Brain microvascular endothelial cell (primary cell): ENCODE measurements at regions not wholly inside any gene's neighbourhood (a gene's known extent, or its start where the extent isn't known, plus 50 kb on each side); places are given as distances from the start of the nearest gene placed in this dataset.

ENCODE experiments used
- DNase-seq: peaks from one replicate; pipeline ENCODE4 v3.0.0-alpha.2; 2020
- H3K27ac ChIP-seq: fragments of 250-450 bp; sonication (Bioruptor Pico); 2 replicates; pipeline ENCODE4 v1.5.1; 2020; ENCODE audit warnings: mild to moderate bottlenecking, moderate library complexity
- H3K27me3 ChIP-seq: fragments of 250-450 bp; sonication (Bioruptor Pico); replicated peaks from 2 replicates; pipeline ENCODE4 v1.5.1; 2020; ENCODE audit warnings: mild to moderate bottlenecking
- H3K36me3 ChIP-seq: fragments of 250-450 bp; sonication (Bioruptor Pico); replicated peaks from 2 replicates; pipeline ENCODE4 v1.5.1; 2020; ENCODE audit warnings: mild to moderate bottlenecking
- H3K4me3 ChIP-seq: 2 replicates; pipeline ENCODE4 v1.5.1; 2011; ENCODE audit warnings: low read depth, mild to moderate bottlenecking, control low read depth, low read length, moderate library complexity
- in situ Hi-C: cut with HindIII; loops from 2 replicates; pipeline ENCODE4 v1.10.0; 2017; ENCODE audit warnings: low sequenced_read_pairs, low pct_ligation_motif_present
- TF ChIP-seq, protein P1 (sequence below): IDR thresholded peaks from 2 replicates; pipeline ENCODE4 v1.5.1; 2011; ENCODE audit warnings: low read depth, mild to moderate bottlenecking, moderate library complexity, low read length, control low read depth, inconsistent platforms; ENCODE audit errors: missing control alignments

DNA sequence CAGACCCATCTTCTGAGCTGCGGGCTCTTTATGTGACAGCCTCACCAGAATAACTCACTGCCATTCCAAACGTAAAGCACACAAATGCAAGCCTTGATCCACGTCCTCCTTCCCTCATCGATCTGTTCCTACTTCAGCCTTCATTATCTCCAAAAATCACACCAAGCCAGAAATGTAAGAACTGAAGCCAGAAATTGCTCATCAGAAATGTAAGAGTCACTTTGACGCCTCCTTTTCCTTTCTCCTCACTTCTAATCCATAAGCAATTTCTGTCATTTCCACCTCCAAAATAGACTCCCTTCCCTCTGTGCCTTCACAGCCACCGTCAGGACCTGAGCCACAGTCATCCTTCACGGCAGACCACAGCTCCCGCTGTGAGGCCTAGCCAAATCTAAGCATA lies 387.3 kb upstream of the B3GAT1 start:
- Histone ChIP-seq H3K36me3 (no peaks in the 10 kb centered on the region), H3K4me3 (no peak overlapping the region), H3K27ac (no peak overlapping the region), H3K27me3 (no peaks in the 10 kb centered on the region)
- DNase-seq, result no peak
- TF ChIP-seq, protein P1, sequence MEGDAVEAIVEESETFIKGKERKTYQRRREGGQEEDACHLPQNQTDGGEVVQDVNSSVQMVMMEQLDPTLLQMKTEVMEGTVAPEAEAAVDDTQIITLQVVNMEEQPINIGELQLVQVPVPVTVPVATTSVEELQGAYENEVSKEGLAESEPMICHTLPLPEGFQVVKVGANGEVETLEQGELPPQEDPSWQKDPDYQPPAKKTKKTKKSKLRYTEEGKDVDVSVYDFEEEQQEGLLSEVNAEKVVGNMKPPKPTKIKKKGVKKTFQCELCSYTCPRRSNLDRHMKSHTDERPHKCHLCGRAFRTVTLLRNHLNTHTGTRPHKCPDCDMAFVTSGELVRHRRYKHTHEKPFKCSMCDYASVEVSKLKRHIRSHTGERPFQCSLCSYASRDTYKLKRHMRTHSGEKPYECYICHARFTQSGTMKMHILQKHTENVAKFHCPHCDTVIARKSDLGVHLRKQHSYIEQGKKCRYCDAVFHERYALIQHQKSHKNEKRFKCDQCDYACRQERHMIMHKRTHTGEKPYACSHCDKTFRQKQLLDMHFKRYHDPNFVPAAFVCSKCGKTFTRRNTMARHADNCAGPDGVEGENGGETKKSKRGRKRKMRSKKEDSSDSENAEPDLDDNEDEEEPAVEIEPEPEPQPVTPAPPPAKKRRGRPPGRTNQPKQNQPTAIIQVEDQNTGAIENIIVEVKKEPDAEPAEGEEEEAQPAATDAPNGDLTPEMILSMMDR, result no peak
- in situ Hi-C loops, result no loop called here

DNA sequence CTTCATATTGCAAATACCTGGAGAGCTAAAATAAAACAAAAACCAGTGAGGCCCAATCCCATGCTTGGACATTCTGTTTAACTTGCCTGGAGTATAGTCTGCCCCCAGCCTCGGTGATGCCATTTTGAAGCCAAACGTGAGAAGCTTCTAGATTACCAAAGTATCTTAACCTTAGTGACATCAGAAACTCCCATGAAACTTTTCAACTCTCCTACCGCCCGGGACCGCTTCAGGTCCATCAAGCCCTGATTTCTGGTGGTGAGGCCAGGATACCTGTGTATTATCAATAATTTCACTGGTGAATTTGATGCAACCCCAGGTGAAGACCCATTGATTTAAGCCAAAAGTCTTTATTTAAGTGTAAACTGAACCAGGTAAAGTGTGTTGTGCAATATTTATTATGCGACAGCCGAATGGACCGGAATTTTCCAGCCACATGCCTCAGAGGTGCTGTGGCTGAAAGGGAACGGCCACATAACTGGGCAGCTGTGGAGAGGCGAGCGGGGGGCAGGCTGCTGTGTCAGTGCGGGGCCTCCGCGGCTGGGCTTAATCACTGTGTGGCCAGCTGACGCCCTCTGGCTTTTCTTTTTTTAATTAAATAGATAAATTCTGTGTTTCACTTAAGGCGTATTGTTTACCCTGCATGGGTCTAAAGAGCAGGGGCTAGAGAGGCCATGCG lies 385.5 kb upstream of the B3GAT1 start:
- TF ChIP-seq, protein P1, result no peak
- in situ Hi-C loops, result no loop called here

GRCh38 chr11:134795017-134795416 lies 383.0 kb upstream of the B3GAT1 start:
- TF ChIP-seq, protein P1, result no peak
- H3K4me3 ChIP-seq, result no peak overlapping the region
- in situ Hi-C loops, result no loop called here
- no peak for DNase-seq
- H3K36me3 ChIP-seq, result no peaks in the 10 kb centered on the region
- H3K27ac ChIP-seq, result no peak overlapping the region
- H3K27me3 ChIP-seq, result no peaks in the 10 kb centered on the region

More for the DNA sequence above, 385.5 kb upstream of the B3GAT1 start:
- no peak for DNase-seq
- Histone ChIP-seq H3K36me3 (no peaks in the 10 kb centered on the region), H3K4me3 (no peak overlapping the region), H3K27ac (no peak overlapping the region), H3K27me3 (no peaks in the 10 kb centered on the region)

DNA sequence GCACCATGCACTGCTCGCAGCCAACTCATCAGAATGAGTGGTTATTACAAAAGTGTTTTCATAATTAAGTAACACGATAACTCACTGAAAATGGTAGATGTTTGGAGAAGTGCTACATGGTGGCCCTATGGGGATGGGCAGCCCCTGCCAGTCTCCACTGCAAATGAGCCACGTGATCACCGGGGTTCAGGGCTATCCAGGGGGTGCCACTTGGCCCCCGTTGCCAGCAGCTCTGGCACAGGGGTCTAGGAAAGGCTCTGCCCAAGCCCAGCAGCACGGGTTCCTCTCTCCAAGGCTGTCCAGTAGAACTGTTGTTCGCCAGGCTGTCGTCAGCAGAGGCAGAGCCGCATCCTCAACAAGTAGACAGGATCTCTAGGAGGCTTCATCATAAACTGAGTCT lies 382.1 kb upstream of the B3GAT1 start:
- Histone ChIP-seq H3K27ac (no peak overlapping the region), H3K4me3 (no peak overlapping the region), H3K27me3 (no peaks in the 10 kb centered on the region), H3K36me3 (no peaks in the 10 kb centered on the region)
- DNase-seq, result no peak
- TF ChIP-seq, protein P1, result no peak
- in situ Hi-C loops, result no loop called here

DNA sequence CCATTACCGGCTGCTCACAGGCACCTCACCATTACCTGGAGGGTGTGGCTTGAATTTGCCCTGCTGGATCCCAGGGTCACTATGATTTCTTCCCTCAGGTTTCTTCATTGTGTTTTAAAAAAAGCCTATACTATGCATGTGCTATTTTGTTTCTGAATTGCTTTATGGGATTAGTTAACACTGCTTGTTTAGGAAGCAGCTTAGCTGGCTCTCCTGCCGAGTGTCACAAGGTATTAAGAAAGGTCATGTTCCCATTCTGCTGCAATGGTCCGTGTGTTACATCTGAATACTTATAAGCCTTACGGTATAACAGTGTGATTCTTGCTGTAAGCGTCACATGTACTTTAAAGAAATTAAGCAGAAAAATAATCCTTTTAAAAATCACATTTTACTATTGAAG lies 380.6 kb upstream of the B3GAT1 start:
- DNase-seq, result no peak
- in situ Hi-C loops, result no loop called here
- H3K27ac ChIP-seq, result no peak overlapping the region
- no peaks in the 10 kb centered on the region for H3K27me3 ChIP-seq
- TF ChIP-seq, protein P1, result no peak
- H3K4me3 ChIP-seq, result no peak overlapping the region
- H3K36me3 ChIP-seq, result no peaks in the 10 kb centered on the region

DNA sequence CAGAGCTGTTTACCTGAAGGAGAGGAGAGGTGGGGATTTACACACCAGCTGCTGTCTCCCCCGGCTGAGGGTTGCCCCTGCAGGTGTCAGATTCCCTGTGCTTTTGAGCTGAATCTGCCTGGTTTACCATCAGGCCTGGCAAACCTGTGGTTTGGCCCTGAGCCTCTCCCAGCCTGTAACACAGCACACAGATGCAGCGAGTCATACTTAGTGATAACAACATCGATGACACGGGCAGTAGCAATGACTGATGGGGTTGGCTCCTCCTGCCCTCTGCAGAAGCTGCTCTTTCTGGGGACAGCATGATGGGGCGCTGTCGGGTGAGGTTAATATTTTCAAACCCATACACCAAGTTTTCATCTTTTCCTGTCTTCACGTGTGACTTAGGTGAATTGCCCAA lies 380.0 kb upstream of the B3GAT1 start:
- in situ Hi-C loops, result no loop called here
- no peak overlapping the region for H3K4me3 ChIP-seq
- peak; percentile 17 for DNase-seq
- no peak overlapping the region for H3K27ac ChIP-seq
- H3K36me3 ChIP-seq, result no peaks in the 10 kb centered on the region
- H3K27me3 ChIP-seq, result no peaks in the 10 kb centered on the region
- TF ChIP-seq, protein P1, result no peak
